Left ventricle myocardium inferior (tissue), 1 donor: ENCODE measurements at regions not wholly inside any gene's neighbourhood (a gene's known extent, or its start where the extent isn't known, plus 50 kb on each side); places are given as distances from the start of the nearest gene placed in this dataset.
"Not testable (repeated sequence)": the region's sequence is repeated elsewhere in the genome, so short reads cannot be mapped to it uniquely, and the experiment has no call there.

Experiments
- DNase-seq: peaks from one replicate; pipeline ENCODE4 v3.0.0-alpha.2; 2020
- H3K27ac ChIP-seq: fragments of 200-600 bp; replicated peaks from 2 replicates; pipeline ENCODE4 v1.8.0; 2021
- H3K27me3 ChIP-seq: fragments of 200-600 bp; 2 replicates; pipeline ENCODE4 v1.8.0; 2021; ENCODE audit warnings: low read depth
- H3K36me3 ChIP-seq: fragments of 200-600 bp; 2 replicates; pipeline ENCODE4 v1.8.0; 2021
- H3K4me1 ChIP-seq: fragments of 200-600 bp; 2 replicates; pipeline ENCODE4 v1.8.0; 2021
- H3K4me3 ChIP-seq: fragments of 200-600 bp; 2 replicates; pipeline ENCODE4 v1.8.0; 2021; ENCODE audit warnings: mild to moderate bottlenecking, moderate library complexity
- H3K9me3 ChIP-seq: fragments of 200-600 bp; replicated peaks from 2 replicates; pipeline ENCODE4 v1.8.0; 2021
- CTCF ChIP-seq: fragments of 200-600 bp; IDR thresholded peaks from 2 replicates; pipeline ENCODE4 v1.8.0; 2021; ENCODE audit warnings: antibody characterized with exemption, mild to moderate bottlenecking, borderline replicate concordance
- intact Hi-C: fragments of 100-400 bp; cut with micrococcal nuclease; formaldehyde crosslinking; loops from one replicate; pipeline ENCODE4 v1.11.0; 2022
- donor health status: DM: no; HTN: yes; CAD: no; lungs with severe emphysema.

- Histone ChIP-seq H3K4me3 (no peak overlapping the region), H3K27me3 (peaks cover 94% of the 10 kb centered on the region), H3K4me1 (no peaks in the 10 kb centered on the region), H3K36me3 (no peaks in the 10 kb centered on the region), H3K9me3 (no peaks in the 10 kb centered on the region), H3K27ac (no peak overlapping the region)
- DNase-seq = no peak
- TF ChIP-seq CTCF = no peak
- intact Hi-C loops = no loop called here
Measured at GRCh38 chr1:47690341-47691250, 252.8 kb downstream of the FOXD2 start.

- H3K27me3 ChIP-seq = peaks cover 91% of the 10 kb centered on the region
- intact Hi-C loops, H3K27ac ChIP-seq, DNase-seq, H3K4me1 ChIP-seq, H3K36me3 ChIP-seq, H3K9me3 ChIP-seq, H3K4me3 ChIP-seq: not testable (repeated sequence)
Measured at GRCh38 chr1:47691293-47691692, 253.4 kb downstream of the FOXD2 start.

- Histone ChIP-seq H3K27ac (no peak overlapping the region), H3K9me3 (no peaks in the 10 kb centered on the region), H3K27me3 (peaks cover 82% of the 10 kb centered on the region), H3K4me1 (no peaks in the 10 kb centered on the region), H3K4me3 (no peak overlapping the region), H3K36me3 (no peaks in the 10 kb centered on the region)
- no peak for TF ChIP-seq CTCF
- no peak for DNase-seq
- intact Hi-C loops = no loop called here
Measured at GRCh38 chr1:47692196-47692595, 254.4 kb downstream of the FOXD2 start.

GRCh38 chr1:47693115-47693514 lies 255.3 kb downstream of the FOXD2 start:
- no peak for TF ChIP-seq CTCF
- H3K9me3 ChIP-seq = no peaks in the 10 kb centered on the region
- no peaks in the 10 kb centered on the region for H3K36me3 ChIP-seq
- no peak overlapping the region for H3K27ac ChIP-seq
- DNase-seq = no peak
- H3K27me3 ChIP-seq = peaks cover 73% of the 10 kb centered on the region
- no peaks in the 10 kb centered on the region for H3K4me1 ChIP-seq
- intact Hi-C loops = no loop called here
- H3K4me3 ChIP-seq = no peak overlapping the region

GRCh38 chr1:47694011-47694890 lies 256.4 kb downstream of the FOXD2 start:
- H3K27ac ChIP-seq = no peak overlapping the region
- TF ChIP-seq CTCF = no peak
- no peaks in the 10 kb centered on the region for H3K4me1 ChIP-seq
- H3K4me3 ChIP-seq = no peak overlapping the region
- no peak for DNase-seq
- H3K36me3 ChIP-seq = no peaks in the 10 kb centered on the region
- H3K27me3 ChIP-seq = peaks cover 62% of the 10 kb centered on the region
- no peaks in the 10 kb centered on the region for H3K9me3 ChIP-seq
- intact Hi-C loops = no loop called here
